Activated naive CD8-positive, alpha-beta T cell (primary cell): ENCODE measurements at regions not wholly inside any gene's neighbourhood (a gene's known extent, or its start where the extent isn't known, plus 50 kb on each side); places are given as distances from the start of the nearest gene placed in this dataset.
A peak's percentile ranks its signal among the peaks of the same experiment; 100 is the strongest.
"Not testable (repeated sequence)": the region's sequence is repeated elsewhere in the genome, so short reads cannot be mapped to it uniquely, and the experiment has no call there.

Experiments
- H3K27ac Mint-ChIP-seq: one replicate; pipeline ENCODE4 v1.8.0; 2021; ENCODE audit warnings: mixed read lengths
- H3K27me3 Mint-ChIP-seq: one replicate; pipeline ENCODE4 v1.8.0; 2021; ENCODE audit warnings: mixed read lengths
- H3K36me3 Mint-ChIP-seq: one replicate; pipeline ENCODE4 v1.8.0; 2021; ENCODE audit warnings: mixed read lengths
- H3K4me1 Mint-ChIP-seq: one replicate; pipeline ENCODE4 v1.8.0; 2021; ENCODE audit warnings: low read depth, mixed read lengths
- H3K4me3 Mint-ChIP-seq: one replicate; pipeline ENCODE4 v1.8.0; 2021; ENCODE audit warnings: mild to moderate bottlenecking, mixed read lengths
- H3K9me3 Mint-ChIP-seq: one replicate; pipeline ENCODE4 v1.8.0; 2021; ENCODE audit warnings: low read depth, mixed read lengths

DNA sequence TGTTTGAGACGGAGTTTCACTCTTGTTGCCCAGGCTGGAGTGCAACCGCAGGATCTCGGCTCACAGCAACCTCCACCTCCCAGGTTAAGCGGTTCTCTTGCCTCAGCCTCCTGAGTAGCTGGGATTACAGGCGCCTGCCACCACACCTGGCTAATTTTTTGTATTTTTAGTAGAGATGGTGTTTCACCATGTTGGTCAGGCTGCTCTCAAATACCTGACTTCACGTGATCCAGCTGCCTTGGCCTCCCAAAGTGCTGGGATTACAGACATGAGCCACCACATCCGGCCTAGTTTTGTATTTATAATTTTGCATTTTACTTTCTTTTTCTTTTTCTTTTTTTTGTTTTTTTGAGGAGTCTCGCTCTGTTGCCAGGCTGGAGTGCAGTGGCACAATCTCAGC, 85.3 kb upstream of the LARP1 start:
- not testable (repeated sequence) for H3K27me3 Mint-ChIP-seq, H3K4me3 Mint-ChIP-seq, H3K27ac Mint-ChIP-seq, H3K4me1 Mint-ChIP-seq, H3K36me3 Mint-ChIP-seq, H3K9me3 Mint-ChIP-seq

DNA sequence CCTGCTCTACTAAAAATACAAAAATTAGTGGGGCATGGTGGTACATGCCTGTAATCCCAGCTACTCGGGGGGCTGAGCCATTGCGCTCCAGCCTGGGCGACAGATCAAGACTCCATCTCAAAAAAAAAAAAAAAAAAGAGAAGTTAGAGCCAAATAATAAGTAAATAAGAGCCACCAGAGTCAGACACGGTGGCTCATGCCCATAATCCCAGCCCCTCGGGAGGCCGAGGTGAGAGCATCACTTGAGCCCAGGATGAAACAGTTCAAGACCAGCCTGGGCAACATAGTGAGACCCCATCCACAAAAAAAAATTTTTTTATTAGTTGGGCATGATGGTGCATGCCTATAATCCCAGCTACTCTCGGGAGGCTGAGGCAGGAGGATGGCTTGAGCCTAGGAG, 85.8 kb upstream of the LARP1 start:
- Mint-ChIP-seq H3K4me3 (no peak overlapping the region), H3K36me3 (peaks cover 7% of the 10 kb centered on the region), H3K9me3 (no peaks in the 10 kb centered on the region), H3K27ac (no peak overlapping the region), H3K4me1 (no peaks in the 10 kb centered on the region), H3K27me3 (no peaks in the 10 kb centered on the region)

DNA sequence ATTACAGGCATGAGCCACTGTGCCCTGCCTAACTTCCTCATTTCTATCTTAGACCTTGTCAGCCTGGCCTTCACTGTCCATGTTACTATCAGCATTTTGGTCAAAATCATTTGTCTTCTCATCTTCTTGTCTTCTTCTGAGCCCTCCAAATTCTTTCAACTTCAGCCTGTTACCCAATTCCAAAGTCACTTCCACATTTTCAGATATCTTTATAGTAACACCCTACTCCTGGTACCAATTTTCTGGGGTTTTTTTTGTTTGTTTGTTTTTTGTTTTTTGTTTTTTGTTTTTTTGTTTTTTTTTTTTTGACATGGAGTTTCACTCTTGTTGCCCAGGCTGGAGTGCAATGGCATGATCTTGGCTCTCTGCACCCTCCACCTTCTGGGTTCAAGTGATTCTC, 90.3 kb upstream of the LARP1 start:
- H3K4me1 Mint-ChIP-seq: no peaks in the 10 kb centered on the region
- no peak overlapping the region for H3K27ac Mint-ChIP-seq
- H3K36me3 Mint-ChIP-seq: peaks cover 9% of the 10 kb centered on the region
- no peak overlapping the region for H3K4me3 Mint-ChIP-seq
- H3K9me3 Mint-ChIP-seq: peaks cover 3% of the 10 kb centered on the region
- H3K27me3 Mint-ChIP-seq: no peaks in the 10 kb centered on the region

DNA sequence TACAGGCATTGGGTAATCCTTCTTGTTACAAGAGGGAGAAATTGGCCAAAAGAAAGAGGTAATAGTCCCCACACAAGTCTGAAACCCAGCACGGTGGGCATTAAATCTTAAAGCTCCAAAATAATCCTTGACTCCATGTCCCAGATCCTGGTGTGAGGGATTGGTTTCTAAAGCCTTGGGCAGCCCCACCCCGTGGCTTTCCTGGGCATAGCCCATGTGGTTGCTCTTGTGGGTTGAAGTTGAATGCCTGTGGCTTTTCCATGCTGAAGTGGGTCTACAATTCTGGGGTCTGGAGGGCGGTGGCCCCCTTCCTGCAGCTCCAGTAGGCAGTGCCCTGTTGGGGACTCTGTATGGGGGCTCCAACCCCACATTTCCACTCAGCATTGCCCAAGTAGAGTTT, 91.8 kb upstream of the LARP1 start:
- H3K27ac Mint-ChIP-seq: no peak overlapping the region
- H3K36me3 Mint-ChIP-seq: peaks cover 9% of the 10 kb centered on the region
- H3K4me3 Mint-ChIP-seq: no peak overlapping the region
- peaks cover 3% of the 10 kb centered on the region for H3K9me3 Mint-ChIP-seq
- no peaks in the 10 kb centered on the region for H3K27me3 Mint-ChIP-seq
- H3K4me1 Mint-ChIP-seq: no peaks in the 10 kb centered on the region

DNA sequence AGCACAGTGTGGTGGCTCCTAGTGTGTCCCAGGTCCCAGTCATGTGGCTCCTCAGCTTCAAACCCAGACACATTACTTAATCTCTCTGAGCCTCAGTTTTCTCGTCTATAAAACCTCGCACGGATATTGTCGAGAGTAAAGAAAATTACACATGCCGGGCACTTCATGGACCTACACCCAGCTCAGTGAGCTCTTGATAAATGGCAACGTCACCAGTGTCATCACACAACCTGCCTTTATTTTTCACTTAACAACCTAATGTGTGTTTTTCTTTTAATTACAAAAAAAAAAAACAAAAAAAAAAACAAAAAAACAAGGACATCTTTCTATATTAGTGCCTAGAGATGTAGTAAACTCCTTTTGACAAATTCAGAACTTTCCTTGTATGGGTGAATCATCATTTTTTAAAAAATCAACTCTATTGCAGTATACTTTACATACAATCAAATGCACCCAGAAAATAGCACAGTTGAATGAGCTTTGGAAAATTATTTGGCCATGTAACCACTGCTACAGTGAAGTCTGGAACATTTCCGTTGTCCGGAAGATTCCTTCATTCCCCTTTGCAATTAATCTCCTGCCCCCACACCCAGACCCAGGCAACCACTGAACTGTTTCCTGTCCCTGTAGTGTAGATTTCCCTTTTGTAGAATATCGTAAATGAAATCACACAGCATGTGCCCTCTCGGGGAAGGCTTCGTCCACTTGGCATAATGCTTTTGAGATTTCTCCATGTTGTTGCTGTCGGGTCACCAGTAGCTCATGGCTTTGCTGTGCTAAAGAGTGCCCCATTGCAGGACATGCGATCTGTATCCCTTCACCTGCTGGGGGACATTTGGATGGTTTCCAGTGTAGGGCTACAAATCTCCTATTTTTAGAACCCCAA, 100.4 kb upstream of the LARP1 start:
- Mint-ChIP-seq H3K9me3 (no peaks in the 10 kb centered on the region), H3K4me3 (peak overlapping the region; percentile 7), H3K4me1 (peaks cover 12% of the 10 kb centered on the region), H3K27me3 (no peaks in the 10 kb centered on the region), H3K27ac (no peak overlapping the region), H3K36me3 (no peaks in the 10 kb centered on the region)

DNA sequence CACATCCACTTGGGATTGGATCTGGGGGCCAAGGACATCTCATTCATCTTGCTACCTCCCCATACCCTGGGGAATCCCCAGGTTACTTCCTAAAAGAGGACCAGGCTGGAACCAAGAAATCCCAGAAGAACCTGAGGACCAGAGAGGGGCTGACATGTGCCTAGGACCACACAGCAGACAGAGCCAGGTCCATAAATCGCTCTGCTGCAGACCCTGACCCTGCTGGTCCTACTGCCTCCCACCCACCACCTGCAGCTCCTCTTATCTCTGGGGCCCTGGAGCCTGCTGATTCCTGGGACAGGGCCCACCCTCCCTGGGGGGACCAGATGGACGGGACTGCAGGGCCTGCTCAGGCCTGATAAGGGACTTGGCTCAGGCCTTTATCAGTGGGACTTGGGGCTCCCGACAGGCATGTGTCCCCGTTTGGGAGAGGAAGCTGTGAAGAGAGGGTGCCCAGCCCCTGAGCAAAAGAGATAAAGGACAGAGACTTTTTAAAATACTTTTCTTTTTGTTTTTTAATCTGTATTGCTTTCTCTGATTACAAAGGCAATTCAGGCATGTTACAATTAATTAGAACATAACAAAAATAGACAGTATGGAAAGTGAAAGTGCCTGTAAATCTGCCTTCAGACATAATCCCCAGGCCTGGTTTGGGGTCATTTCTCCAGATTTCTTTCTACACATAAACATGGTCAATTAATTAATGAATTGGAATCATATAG, 101.3 kb upstream of the LARP1 start:
- Mint-ChIP-seq H3K4me3 (peak overlapping the region; percentile 7), H3K4me1 (peaks cover 12% of the 10 kb centered on the region), H3K9me3 (no peaks in the 10 kb centered on the region), H3K27ac (no peak overlapping the region), H3K27me3 (no peaks in the 10 kb centered on the region), H3K36me3 (no peaks in the 10 kb centered on the region)

DNA sequence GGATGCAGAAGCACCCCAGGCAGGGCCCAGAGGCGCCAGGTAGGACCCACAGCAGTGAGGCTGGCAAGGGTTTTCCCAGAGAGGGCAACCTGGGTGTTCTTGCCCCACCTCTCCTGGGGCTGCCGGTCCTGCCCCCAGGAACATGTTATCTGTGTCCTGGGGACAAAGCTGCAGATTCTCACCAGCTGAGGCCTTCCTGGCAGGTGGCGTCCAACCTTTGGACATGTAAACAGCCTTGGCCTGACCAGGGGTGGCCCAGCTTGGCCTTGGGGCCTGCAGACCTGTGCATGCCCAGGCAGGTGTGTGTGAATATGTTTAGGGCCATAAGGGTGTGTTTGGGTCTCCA, 101.8 kb upstream of the LARP1 start:
- no peak overlapping the region for H3K27ac Mint-ChIP-seq
- no peaks in the 10 kb centered on the region for H3K27me3 Mint-ChIP-seq
- no peak overlapping the region for H3K4me3 Mint-ChIP-seq
- H3K4me1 Mint-ChIP-seq: peaks cover 12% of the 10 kb centered on the region
- H3K36me3 Mint-ChIP-seq: no peaks in the 10 kb centered on the region
- H3K9me3 Mint-ChIP-seq: no peaks in the 10 kb centered on the region

DNA sequence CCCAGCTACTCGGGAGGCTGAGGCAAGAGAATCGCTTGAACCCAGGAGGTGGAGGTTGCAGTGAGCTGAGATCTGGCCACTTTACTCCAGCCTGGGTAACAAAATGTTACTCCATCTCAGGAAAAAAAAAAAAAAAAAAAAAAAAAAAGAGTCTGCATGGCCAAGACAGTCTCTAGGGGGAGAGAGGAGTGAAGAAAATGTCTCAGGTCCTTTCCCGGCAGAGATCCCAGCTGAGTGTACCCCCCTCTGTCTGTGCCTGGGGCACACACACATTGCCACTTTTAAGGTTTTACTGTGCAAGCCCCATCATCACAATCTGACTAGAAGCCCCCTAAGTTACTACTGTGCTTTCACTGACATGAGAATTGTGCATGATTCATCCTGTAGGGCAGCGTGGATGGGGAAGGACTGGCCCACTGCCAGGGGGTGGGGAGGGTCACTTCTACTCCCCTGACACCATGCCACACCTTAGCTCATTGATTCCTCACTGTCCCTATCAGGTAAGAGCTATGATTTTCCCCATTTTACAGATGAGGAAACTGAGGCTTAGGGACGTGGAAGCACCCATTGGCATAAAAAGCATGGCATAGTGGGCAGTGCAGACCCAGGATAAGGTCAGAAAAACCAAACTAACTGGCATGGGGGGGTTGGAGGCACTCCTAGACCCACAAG, 102.3 kb upstream of the LARP1 start:
- no peaks in the 10 kb centered on the region for H3K36me3 Mint-ChIP-seq
- no peaks in the 10 kb centered on the region for H3K9me3 Mint-ChIP-seq
- H3K4me1 Mint-ChIP-seq: peaks cover 13% of the 10 kb centered on the region
- no peak overlapping the region for H3K4me3 Mint-ChIP-seq
- H3K27ac Mint-ChIP-seq: no peak overlapping the region
- H3K27me3 Mint-ChIP-seq: no peaks in the 10 kb centered on the region

DNA sequence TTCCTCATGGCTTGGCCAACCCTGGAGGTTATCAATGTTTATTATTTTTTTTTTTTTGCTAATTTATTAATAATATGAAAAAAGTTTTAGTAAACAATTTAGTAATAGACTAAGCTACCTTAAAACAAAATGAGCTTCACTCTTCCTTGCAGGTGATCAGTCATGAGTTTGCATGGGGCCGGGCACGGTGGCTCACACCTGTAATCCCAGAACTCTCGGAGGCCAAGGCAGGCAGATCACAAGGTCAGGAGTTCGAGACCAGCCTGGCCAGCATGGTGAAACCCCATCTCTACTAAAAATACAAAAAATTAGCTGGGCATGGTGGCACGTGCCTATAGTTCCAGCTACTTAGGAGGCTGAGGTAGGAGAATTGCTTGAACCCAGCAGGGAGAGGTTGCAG, 103.4 kb upstream of the LARP1 start:
- not testable (repeated sequence) for H3K36me3 Mint-ChIP-seq, H3K9me3 Mint-ChIP-seq, H3K4me3 Mint-ChIP-seq, H3K27ac Mint-ChIP-seq, H3K27me3 Mint-ChIP-seq
- H3K4me1 Mint-ChIP-seq: peaks cover 24% of the 10 kb centered on the region

DNA sequence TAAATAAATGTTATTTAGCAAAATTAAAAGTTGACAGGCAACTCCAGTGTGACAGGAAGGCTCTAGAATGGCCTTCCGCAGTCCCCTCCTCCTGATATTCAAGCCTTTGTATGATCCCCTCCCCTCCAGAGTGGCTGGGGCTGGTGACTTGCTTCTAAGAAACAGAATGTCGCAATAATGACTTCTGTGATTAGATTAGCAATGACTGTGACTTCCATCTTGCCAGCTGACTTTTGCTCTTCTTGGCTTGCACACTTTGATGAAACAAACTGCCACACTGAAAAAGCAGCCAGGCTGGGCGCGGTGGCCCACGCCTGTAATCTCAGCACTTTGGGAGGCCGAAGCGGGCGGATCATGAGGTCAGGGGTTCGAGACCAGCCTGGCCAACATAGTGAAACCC, 106.5 kb upstream of the LARP1 start:
- peaks cover under 1% of the 10 kb centered on the region for H3K36me3 Mint-ChIP-seq
- H3K4me3 Mint-ChIP-seq: peak overlapping the region; percentile 20
- peaks cover 1% of the 10 kb centered on the region for H3K9me3 Mint-ChIP-seq
- peaks cover 16% of the 10 kb centered on the region for H3K4me1 Mint-ChIP-seq
- no peaks in the 10 kb centered on the region for H3K27me3 Mint-ChIP-seq
- H3K27ac Mint-ChIP-seq: no peak overlapping the region

DNA sequence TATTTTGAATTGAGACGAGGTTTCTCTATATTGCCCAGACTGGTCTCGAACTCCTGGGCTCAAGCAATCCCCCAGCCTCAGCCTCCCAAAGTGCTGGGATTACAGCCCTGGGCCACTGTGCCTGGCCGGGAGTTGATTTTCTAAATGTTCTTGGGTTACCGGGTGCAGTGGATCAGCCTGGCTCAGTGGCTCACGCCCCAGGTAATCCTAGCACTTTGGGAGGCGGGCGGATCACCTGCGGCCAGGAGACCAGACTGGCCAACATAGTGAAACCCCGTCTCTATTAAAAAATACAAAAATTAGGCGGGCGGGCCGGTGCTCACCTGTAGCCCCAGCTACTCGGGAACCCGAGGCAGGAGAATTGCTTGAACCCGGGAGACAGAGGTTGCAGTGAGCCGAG, 106.9 kb upstream of the LARP1 start:
- H3K4me3 Mint-ChIP-seq: peak overlapping the region; percentile 87
- no peak overlapping the region for H3K27ac Mint-ChIP-seq
- peaks cover 16% of the 10 kb centered on the region for H3K4me1 Mint-ChIP-seq
- no peaks in the 10 kb centered on the region for H3K27me3 Mint-ChIP-seq
- H3K36me3 Mint-ChIP-seq: peaks cover 4% of the 10 kb centered on the region
- H3K9me3 Mint-ChIP-seq: peaks cover 6% of the 10 kb centered on the region

DNA sequence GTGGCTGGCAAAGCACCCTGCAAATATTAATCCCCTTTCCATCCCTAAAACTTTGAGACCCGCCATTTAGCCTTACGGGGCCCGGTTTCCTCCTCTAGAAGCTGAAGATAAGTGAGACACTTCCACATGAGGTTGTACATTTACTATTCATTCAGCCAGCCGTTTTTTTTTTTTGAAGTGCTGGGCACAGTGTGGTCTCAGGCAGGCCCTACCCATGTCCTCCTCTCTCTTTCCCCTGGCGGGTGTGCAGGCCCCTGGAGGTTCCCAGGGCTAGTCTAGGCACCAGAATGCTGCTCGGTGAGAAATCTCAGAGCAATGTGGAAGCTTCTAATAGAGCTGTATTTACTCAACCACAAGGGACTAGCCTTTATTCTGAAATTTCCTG, 107.4 kb upstream of the LARP1 start:
- Mint-ChIP-seq H3K36me3 (peaks cover 4% of the 10 kb centered on the region), H3K27me3 (no peaks in the 10 kb centered on the region), H3K4me1 (peaks cover 16% of the 10 kb centered on the region), H3K4me3 (peak overlapping the region; percentile 87), H3K9me3 (peaks cover 10% of the 10 kb centered on the region), H3K27ac (peak overlapping the region; percentile 58)

DNA sequence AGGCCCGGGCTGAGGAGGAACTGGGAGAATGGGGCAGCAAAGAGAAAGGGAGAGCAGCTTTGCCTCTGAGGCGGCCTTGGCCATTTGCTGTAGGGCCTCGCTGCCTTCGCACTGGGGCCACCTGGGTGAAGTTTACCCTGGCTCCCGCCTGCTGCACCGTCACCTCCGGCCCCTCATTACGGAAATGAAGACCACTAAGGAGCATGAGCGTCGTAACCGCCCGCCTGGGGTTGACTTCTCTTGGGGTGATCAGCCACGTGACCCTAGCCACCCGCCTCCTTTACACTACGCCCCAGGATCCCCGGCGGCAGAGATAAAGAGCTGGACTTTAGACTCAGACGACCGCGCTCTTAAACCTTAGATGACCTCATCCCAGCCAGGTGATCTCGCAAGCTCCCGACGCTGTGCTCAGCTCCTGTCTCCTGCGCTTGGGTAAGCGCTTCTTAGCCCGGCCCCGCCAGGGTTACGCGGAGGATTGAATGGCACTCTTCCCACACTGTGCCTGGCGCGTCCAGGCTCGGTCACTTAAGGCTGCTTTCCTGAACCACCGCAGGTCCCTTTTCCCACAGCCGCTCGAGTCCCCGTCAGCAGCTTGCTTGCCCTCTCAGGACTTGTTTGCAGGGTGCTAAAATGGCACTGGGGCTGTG, 107.9 kb upstream of the LARP1 start:
- H3K4me3 Mint-ChIP-seq: peak overlapping the region; percentile 87
- H3K4me1 Mint-ChIP-seq: peaks cover 16% of the 10 kb centered on the region
- peaks cover 4% of the 10 kb centered on the region for H3K36me3 Mint-ChIP-seq
- H3K27ac Mint-ChIP-seq: peak overlapping the region; percentile 58
- no peaks in the 10 kb centered on the region for H3K27me3 Mint-ChIP-seq
- H3K9me3 Mint-ChIP-seq: peaks cover 10% of the 10 kb centered on the region

DNA sequence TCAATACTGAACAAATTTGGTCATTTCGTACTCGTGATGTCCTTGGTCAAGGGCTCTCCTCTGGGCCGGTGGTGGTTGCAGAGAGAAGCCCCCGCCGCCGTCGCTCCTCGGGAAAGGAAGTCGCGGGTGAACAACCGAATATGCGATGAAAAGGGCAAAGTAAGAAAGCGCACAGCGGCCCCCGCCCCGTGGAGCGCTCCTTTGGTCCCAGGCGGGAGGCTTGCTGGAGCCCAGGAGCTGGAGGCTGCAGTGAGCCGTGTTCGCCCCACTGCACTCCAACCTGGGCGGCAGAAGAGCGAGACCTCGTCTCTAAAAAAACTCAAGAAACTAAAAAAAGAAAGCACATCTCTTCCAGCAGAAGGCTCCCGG, 108.4 kb upstream of the LARP1 start:
- H3K4me1 Mint-ChIP-seq: peaks cover 16% of the 10 kb centered on the region
- peaks cover 4% of the 10 kb centered on the region for H3K36me3 Mint-ChIP-seq
- peak overlapping the region; percentile 87 for H3K4me3 Mint-ChIP-seq
- H3K27ac Mint-ChIP-seq: no peak overlapping the region
- H3K27me3 Mint-ChIP-seq: no peaks in the 10 kb centered on the region
- H3K9me3 Mint-ChIP-seq: peaks cover 10% of the 10 kb centered on the region
